Neural cell (in vitro differentiated cells): ENCODE measurements at regions not wholly inside any gene's neighbourhood (a gene's known extent, or its start where the extent isn't known, plus 50 kb on each side); places are given as distances from the start of the nearest gene placed in this dataset.

Source experiments
- CTCF ChIP-seq: fragments of 450-650 bp; IDR thresholded peaks from 2 replicates; pipeline ENCODE4 v1.5.1; 2014; ENCODE audit warnings: antibody characterized with exemption, mild to moderate bottlenecking, moderate library complexity; ENCODE audit not compliant: poor library complexity, severe bottlenecking
- EZH2 ChIP-seq: fragments of 200-600, 300-800 bp; shearing (Covaris generic), sonication (generic); IDR thresholded peaks from 2 replicates; pipeline ENCODE4 v1.6.1; 2014; ENCODE audit warnings: antibody characterized with exemption, low read length, borderline replicate concordance, mild to moderate bottlenecking; ENCODE audit not compliant: insufficient read depth, poor library complexity, severe bottlenecking
- MXI1 ChIP-seq: fragments of 450-650 bp; conservative IDR thresholded peaks from 2 replicates; pipeline ENCODE4 v1.6.1; 2014; ENCODE audit warnings: antibody characterized with exemption, mild to moderate bottlenecking; ENCODE audit not compliant: poor library complexity, severe bottlenecking
- POLR2AphosphoS5 ChIP-seq: IDR thresholded peaks from 2 replicates; pipeline ENCODE4 v1.6.1; 2012
- RAD21 ChIP-seq: fragments of 450-650 bp; conservative IDR thresholded peaks from 2 replicates; pipeline ENCODE4 v1.6.1; 2014; ENCODE audit warnings: antibody characterized with exemption, mild to moderate bottlenecking, moderate library complexity

- no peak for TF ChIP-seq POLR2AphosphoS5
- no peak for TF ChIP-seq CTCF
- TF ChIP-seq RAD21, result no peak
- no peak for TF ChIP-seq EZH2
- TF ChIP-seq MXI1, result no peak
Observed at GRCh38 chr10:78686444-78687060, 382.2 kb upstream of the ZMIZ1 start.
